NOMO-1 treated with dmso at 0.1 percent for 144 hours (cell line): ENCODE measurements at regions not wholly inside any gene's neighbourhood (a gene's known extent, or its start where the extent isn't known, plus 50 kb on each side); places are given as distances from the start of the nearest gene placed in this dataset.
"Not testable (repeated sequence)": the region's sequence is repeated elsewhere in the genome, so short reads cannot be mapped to it uniquely, and the experiment has no call there.

Source experiments
- DNase-seq: peaks from one replicate; lab custom pipeline; 2025; ENCODE audit not compliant: unreplicated experiment; lab: John Stamatoyannopoulos, UW

- no peak for DNase-seq
Observed at GRCh38 chr7:130845581-130846085, 111.6 kb upstream of the KLF14 start.

- no peak for DNase-seq
Observed at GRCh38 chr7:130849604-130850003, 115.6 kb upstream of the KLF14 start.

- no peak for DNase-seq
Observed at GRCh38 chr7:130850956-130851355, 116.9 kb upstream of the KLF14 start.

GRCh38 chr7:130852867-130853266, 118.9 kb upstream of the KLF14 start:
- DNase-seq, result no peak

- DNase-seq, result no peak
Observed at GRCh38 chr7:130853503-130854279, 119.7 kb upstream of the KLF14 start.

GRCh38 chr7:130854481-130854880, 120.5 kb upstream of the KLF14 start:
- no peak for DNase-seq

- no peak for DNase-seq
Observed at GRCh38 chr7:130856866-130857265, 122.9 kb upstream of the KLF14 start.

GRCh38 chr7:130860832-130861231, 126.8 kb upstream of the KLF14 start:
- not testable (repeated sequence) for DNase-seq

GRCh38 chr7:130865408-130866236, 131.6 kb upstream of the KLF14 start:
- DNase-seq, result no peak

- no peak for DNase-seq
Observed at GRCh38 chr7:130867039-130867438, 133.0 kb upstream of the KLF14 start.

GRCh38 chr7:130867581-130868136, 133.7 kb upstream of the KLF14 start:
- no peak for DNase-seq

GRCh38 chr7:130868139-130868538, 134.1 kb upstream of the KLF14 start:
- no peak for DNase-seq

GRCh38 chr7:130869918-130870317, 135.9 kb upstream of the KLF14 start:
- no peak for DNase-seq

- no peak for DNase-seq
Observed at GRCh38 chr7:130872341-130872740, 138.3 kb upstream of the KLF14 start.

- no peak for DNase-seq
Observed at GRCh38 chr7:130872756-130873448, 138.9 kb upstream of the KLF14 start.

GRCh38 chr7:130874071-130874915, 140.3 kb upstream of the KLF14 start:
- DNase-seq, result no peak

- no peak for DNase-seq
Observed at GRCh38 chr7:130875265-130875741, 141.3 kb upstream of the KLF14 start.

- DNase-seq, result no peak
Observed at GRCh38 chr7:130875901-130876300, 141.9 kb upstream of the KLF14 start.

- no peak for DNase-seq
Observed at GRCh38 chr7:130877236-130877990, 143.4 kb upstream of the KLF14 start.

GRCh38 chr7:130877991-130878305, 143.9 kb upstream of the KLF14 start:
- DNase-seq, result no peak
